K562 (cell line): ENCODE measurements at regions not wholly inside any gene's neighbourhood (a gene's known extent, or its start where the extent isn't known, plus 50 kb on each side); places are given as distances from the start of the nearest gene placed in this dataset.

ENCODE experiments used
- ATAC-seq: fragments of 200-7000 bp; cut with Tn5 transposase; 3 replicates; pipeline ENCODE4 v1.9.1; 2020; ENCODE audit warnings: moderate library complexity
- BruUV-seq: library from RNA; stranded (reverse); fragments of 400-500 nt; replicated peaks from 2 replicates; lab custom pipeline; 2021; lab: Mats Ljungman, UMichigan
- CTCF ChIA-PET: fragments of 300-600 bp; formaldehyde crosslinking; extraction: SDS; loops from one replicate; lab custom pipeline; 2021; ENCODE audit warnings: low intra/inter-chr PET ratio; lab: Yijun Ruan, JAX
- POLR2A ChIA-PET: fragments of 300-600, 350-650 bp; sonication (Branson Sonifier 250); formaldehyde crosslinking; extraction: SDS; loops from one replicate; lab custom pipeline; 2021; ENCODE audit warnings: antibody characterized with exemption, inconsistent platforms; lab: Yijun Ruan, JAX
- DNase-seq, 4 experiments: peaks; one replicate each; pipeline versions ENCODE4 v3.0.0 to v3.0.0-alpha.2; 2011 to 2018; ENCODE audit warnings: low spot score in 3 of 4, mixed read lengths in 3 of 4; ENCODE audit errors: extremely low read depth in 1 of 4
- FAIRE-seq: peaks from 2 replicates; lab custom pipeline; 2011; peaks lifted over from hg19 to GRCh38; lab: Jason Lieb, UNC
- H2AFZ ChIP-seq: 2 replicates; pipeline ENCODE4 v1.6.0; 2011; ENCODE audit warnings: low read depth, low read length, control low read depth, inconsistent platforms
- H3K27ac ChIP-seq: fragments of 200-600 bp; 3 replicates; pipeline ENCODE4 v1.8.0; 2011; ENCODE audit warnings: low read depth, mild to moderate bottlenecking, control low read depth, inconsistent platforms, low read length, moderate library complexity, mixed read lengths; ENCODE audit errors: extremely low read depth
- H3K27me3 ChIP-seq, 2 experiments: fragments of 300-600 bp in 1 of 2; 2 replicates in 1 of 2; 3 replicates in 1 of 2; pipeline versions ENCODE4 v1.6.0 to v1.8.0; 2011; ENCODE audit warnings: inconsistent platforms in 2 of 2, low read length in 2 of 2, mild to moderate bottlenecking in 1 of 2, mixed read lengths in 1 of 2, moderate library complexity in 1 of 2; ENCODE audit not compliant: control insufficient read depth in 2 of 2, insufficient read depth in 2 of 2
- H3K36me3 ChIP-seq: fragments of 300-600 bp; 3 replicates; pipeline ENCODE4 v1.8.0; 2011; ENCODE audit warnings: mild to moderate bottlenecking, low read length, inconsistent platforms; ENCODE audit not compliant: control insufficient read depth, insufficient read depth
- H3K4me1 ChIP-seq, 2 experiments: fragments of 200-600 bp in 1 of 2; replicated peaks in 1 of 2; 2 replicates in 1 of 2; 3 replicates in 1 of 2; pipeline versions ENCODE4 v1.5.1 to v1.8.0; 2011; ENCODE audit warnings: inconsistent platforms in 2 of 2, low read length in 2 of 2, mild to moderate bottlenecking in 1 of 2, mixed read lengths in 1 of 2, moderate library complexity in 1 of 2; ENCODE audit not compliant: control insufficient read depth in 2 of 2, insufficient read depth in 2 of 2
- H3K4me2 ChIP-seq: 2 replicates; pipeline ENCODE4 v1.6.1; 2011; ENCODE audit warnings: low read length, control low read depth, inconsistent platforms, mixed read lengths; ENCODE audit not compliant: insufficient read depth
- H3K4me3 ChIP-seq: fragments of 200-600 bp; sonication (generic), shearing (Covaris generic); 2 replicates; pipeline ENCODE4 v1.5.1; 2016; ENCODE audit warnings: control low read depth, inconsistent platforms
- H3K79me2 ChIP-seq: fragments of 200-600 bp; 3 replicates; pipeline ENCODE4 v1.8.0; 2011; ENCODE audit warnings: low read length, inconsistent platforms; ENCODE audit not compliant: control insufficient read depth, insufficient read depth
- H3K9ac ChIP-seq, 2 experiments: 2 replicates each; pipeline versions ENCODE4 v1.6.0 to v1.6.1; 2011; ENCODE audit warnings: low read depth in 2 of 2, low read length in 2 of 2, control low read depth in 1 of 2, inconsistent platforms in 1 of 2, mild to moderate bottlenecking in 1 of 2, mixed read lengths in 1 of 2; ENCODE audit not compliant: insufficient read depth in 1 of 2
- H3K9me1 ChIP-seq: one replicate; pipeline ENCODE4 v1.6.0; 2011; ENCODE audit warnings: inconsistent platforms, mild to moderate bottlenecking, low read length, moderate library complexity; ENCODE audit not compliant: control insufficient read depth, insufficient read depth
- H3K9me3 ChIP-seq: replicated peaks from 2 replicates; pipeline ENCODE4 v1.5.1; 2011; ENCODE audit warnings: low read depth, low read length, inconsistent platforms; ENCODE audit not compliant: control insufficient read depth, insufficient read depth
- H4K20me1 ChIP-seq: replicated peaks from 2 replicates; pipeline ENCODE4 v1.6.1; 2011; ENCODE audit warnings: low read length, inconsistent platforms, mixed read lengths; ENCODE audit not compliant: control insufficient read depth, insufficient read depth
- E2F4 ChIP-seq: sonication (generic); formaldehyde crosslinking; IDR thresholded peaks from 2 replicates; pipeline ENCODE4 v1.8.0; 2022; ENCODE audit warnings: mild to moderate bottlenecking, low read depth, missing genetic modification reagents
- ELK3 ChIP-seq: fragments of 450-650 bp; formaldehyde crosslinking; IDR thresholded peaks from 2 replicates; pipeline ENCODE4 v1.4.0; 2020; ENCODE audit warnings: mild to moderate bottlenecking
- EWSR1 ChIP-seq: fragments of 450-650 bp; IDR thresholded peaks from 2 replicates; pipeline ENCODE4 v1.6.1; 2018; ENCODE audit warnings: borderline replicate concordance, mild to moderate bottlenecking, low read depth, moderate library complexity; ENCODE audit not compliant: partially characterized antibody
- GABPB1 ChIP-seq: sonication (generic); formaldehyde crosslinking; IDR thresholded peaks from 2 replicates; pipeline ENCODE4 v1.8.0; 2022; ENCODE audit warnings: mild to moderate bottlenecking, missing genetic modification reagents
- HDAC6 ChIP-seq: IDR thresholded peaks from 2 replicates; pipeline ENCODE4 v1.6.1; 2012; ENCODE audit warnings: low read depth, mild to moderate bottlenecking, control low read depth, inconsistent platforms, low read length, moderate library complexity
- ILK ChIP-seq: fragments of 450-650 bp; IDR thresholded peaks from 2 replicates; pipeline ENCODE4 v1.6.1; 2016; ENCODE audit warnings: missing genetic modification characterization, low read depth, mild to moderate bottlenecking, missing compliant biosample characterization, moderate library complexity, borderline replicate concordance
- NELFE ChIP-seq: IDR thresholded peaks from 2 replicates; pipeline ENCODE4 v1.6.1; 2011; ENCODE audit warnings: mild to moderate bottlenecking; ENCODE audit not compliant: insufficient read depth, insufficient read length
- NFE2L1 ChIP-seq: fragments of 450-650 bp; IDR thresholded peaks from 2 replicates; pipeline ENCODE4 v1.6.1; 2016; ENCODE audit warnings: missing genetic modification characterization, low read depth, mild to moderate bottlenecking, missing compliant biosample characterization, moderate library complexity, borderline replicate concordance
- NR2C1 ChIP-seq, 2 experiments: fragments of 450-650 bp; IDR thresholded peaks; 2 replicates each; pipeline ENCODE4 v1.6.1; 2017; ENCODE audit warnings: mild to moderate bottlenecking in 2 of 2, antibody characterized with exemption in 1 of 2, inconsistent platforms in 1 of 2, missing compliant biosample characterization in 1 of 2, missing genetic modification characterization in 1 of 2
- XRCC4 ChIP-seq: IDR thresholded peaks from one replicate; pipeline ENCODE4 v1.6.1; 2011; ENCODE audit not compliant: insufficient read depth, insufficient read length; ENCODE audit errors: extremely low read depth
- ZFPM2 ChIP-seq: fragments of 250-450 bp; sonication (Bioruptor Pico); IDR thresholded peaks from 2 replicates; pipeline ENCODE4 v1.5.1; 2022; ENCODE audit warnings: mild to moderate bottlenecking
- ZNF143 ChIP-seq: sonication (generic); formaldehyde crosslinking; IDR thresholded peaks from 2 replicates; pipeline ENCODE4 v1.9.0; 2022; ENCODE audit warnings: mild to moderate bottlenecking, missing genetic modification reagents
- ZNF41 ChIP-seq: fragments of 250-450 bp; sonication (Bioruptor Pico); conservative IDR thresholded peaks from 2 replicates; pipeline ENCODE4 v1.4.0; 2020; ENCODE audit warnings: mild to moderate bottlenecking
- ZNF57 ChIP-seq: fragments of 450-650 bp; formaldehyde crosslinking; IDR thresholded peaks from 2 replicates; pipeline ENCODE4 v1.4.0; 2020; ENCODE audit warnings: mild to moderate bottlenecking, moderate library complexity
- ZNF778 ChIP-seq: fragments of 450-650 bp; formaldehyde crosslinking; IDR thresholded peaks from 2 replicates; pipeline ENCODE4 v1.4.0; 2020; ENCODE audit warnings: mild to moderate bottlenecking, moderate library complexity
- WGBS: fragments of 100-300 bp; shearing (Covaris generic); methylation state at CpG from one replicate; pipeline ENCODE4 v1.1.6; 2016; ENCODE audit warnings: low coverage, mixed read lengths; ENCODE audit not compliant: insufficient coverage; ENCODE audit errors: missing lambda C conversion rate; 5-methylcytosine and 5-hydroxymethylcytosine counted together
- in situ Hi-C: fragments of 300-500 bp; cut with MboI; formaldehyde crosslinking; loops from 4 replicates; pipeline ENCODE4 v1.15.0; 2018; ENCODE audit warnings: inconsistent platforms, mixed read lengths
- intact Hi-C: fragments of 100-400 bp; cut with micrococcal nuclease; formaldehyde crosslinking; loops from 2 replicates; pipeline ENCODE4 v1.14.2; 2022

- intact Hi-C loops: no loop called here
- no peak for TF ChIP-seq E2F4 (CRISPR knock-in tag)
- no peak for TF ChIP-seq ZNF143 (CRISPR knock-in tag)
- TF ChIP-seq NELFE: no peak
Observed at GRCh38 chr14:58713677-58714076, 75.9 kb downstream of the DACT1 start.

GRCh38 chr14:58716706-58717105, 78.9 kb downstream of the DACT1 start:
- no peaks in the 10 kb centered on the region; a peak in 1 of 5 replicates for H3K27me3 ChIP-seq
- POLR2A ChIA-PET: no interaction called here
- no peak for TF ChIP-seq HDAC6
- TF ChIP-seq XRCC4: no peak
- no peak for TF ChIP-seq ZFPM2 (CRISPR knock-in tag)
- TF ChIP-seq ZNF57: no peak
- TF ChIP-seq ZNF778 (CRISPR knock-in tag): no peak
- TF ChIP-seq ILK (tag): no peak
- no peak for TF ChIP-seq NFE2L1 (tag)
- no peak for TF ChIP-seq ZNF41 (CRISPR knock-in tag)
- no peak for TF ChIP-seq GABPB1 (CRISPR knock-in tag)
- no peak for TF ChIP-seq EWSR1
- TF ChIP-seq ELK3 (CRISPR knock-in tag): no peak
- TF ChIP-seq NR2C1 (IDR thresholded peaks at IDR 0.05): no peak
- no peak for TF ChIP-seq NR2C1 (tag; IDR thresholded peaks at IDR 0.05)

More at GRCh38 chr14:58713677-58714076, 75.9 kb downstream of the DACT1 start:
- in situ Hi-C loops: no loop called here
- FAIRE-seq (no peak), ATAC-seq (no peak), DNase-seq (no peak)
- CTCF ChIA-PET: no interaction called here
- H3K27ac ChIP-seq: no peak overlapping the region
- no peaks in the 10 kb centered on the region for H3K79me2 ChIP-seq
- no peak overlapping the region for H3K4me2 ChIP-seq
- H3K36me3 ChIP-seq: no peaks in the 10 kb centered on the region
- H3K9me1 ChIP-seq: no peaks in the 10 kb centered on the region
- peaks cover 0 to 4% of the 10 kb centered on the region in 2 experiments; a peak in 2 of 5 replicates for H3K4me1 ChIP-seq
- no TSS peak for BruUV-seq
- no peak overlapping the region for H2AFZ ChIP-seq
- no peaks in the 10 kb centered on the region for H3K9me3 ChIP-seq
- POLR2A ChIA-PET: interaction anchor here (0.9 kb wide), 1 partner anchor 11 kb away, joined by 3 read pairs; no protein-coding TSS in a partner anchor
- no peak overlapping the region for H3K4me3 ChIP-seq
- H4K20me1 ChIP-seq: no peaks in the 10 kb centered on the region
- no peaks in the 10 kb centered on the region for H3K27me3 ChIP-seq
- no peak overlapping the region for H3K9ac ChIP-seq
- WGBS: 19% methylated on average over 5 of the region's 5 CpGs

More at GRCh38 chr14:58716706-58717105, 78.9 kb downstream of the DACT1 start:
- no peak overlapping the region for H3K4me2 ChIP-seq
- no TSS peak for BruUV-seq
- in situ Hi-C loops: no loop called here
- no peaks in the 10 kb centered on the region for H3K9me3 ChIP-seq
- H3K36me3 ChIP-seq: no peaks in the 10 kb centered on the region
- intact Hi-C loops: no loop called here
- H3K9me1 ChIP-seq: no peaks in the 10 kb centered on the region
- FAIRE-seq: no peak
- no peak overlapping the region for H3K27ac ChIP-seq
- no peak overlapping the region for H2AFZ ChIP-seq
- 0% methylated on average over 6 of the region's 6 CpGs for WGBS
- H4K20me1 ChIP-seq: no peaks in the 10 kb centered on the region
- H3K4me3 ChIP-seq: no peak overlapping the region
- no peak for DNase-seq
- peaks cover 0 to 4% of the 10 kb centered on the region in 2 experiments; a peak in 2 of 5 replicates for H3K4me1 ChIP-seq
- H3K79me2 ChIP-seq: no peaks in the 10 kb centered on the region
- H3K9ac ChIP-seq: no peak overlapping the region
- CTCF ChIA-PET: no interaction called here
- no peak for ATAC-seq
